ENCODE measurements at regions not wholly inside any gene's neighbourhood (a gene's known extent, or its start where the extent isn't known, plus 50 kb on each side); places are given as distances from the start of the nearest gene placed in this dataset.

- DNase-seq = no peak
These were observed 223.1 kb upstream of the EOMES start for GRCh38 chr3:27945229-27945628.

- no peak for DNase-seq
These were observed 238.0 kb upstream of the EOMES start for GRCh38 chr3:27960133-27960532.

- DNase-seq = no peak
These were observed 241.4 kb upstream of the EOMES start for GRCh38 chr3:27963519-27963918.

- no peak for DNase-seq
These were observed 249.5 kb upstream of the EOMES start for GRCh38 chr3:27971600-27971999.

- DNase-seq = no peak
These were observed 254.8 kb upstream of the EOMES start for GRCh38 chr3:27976933-27977332.

- DNase-seq = no peak
These were observed 256.3 kb upstream of the EOMES start for GRCh38 chr3:27978440-27978839.

GRCh38 chr3:27985369-27986035 is 255.9 kb upstream of the CMC1 start:
- DNase-seq = no peak

GRCh38 chr3:27986234-27986879 is 255.1 kb upstream of the CMC1 start:
- DNase-seq = no peak

- no peak for DNase-seq
These were observed 251.1 kb upstream of the CMC1 start for GRCh38 chr3:27990324-27990723.

- no peak for DNase-seq
These were observed 250.6 kb upstream of the CMC1 start for GRCh38 chr3:27990837-27991236.

GRCh38 chr3:27993051-27993450 is 248.4 kb upstream of the CMC1 start:
- DNase-seq = no peak

- DNase-seq = no peak
These were observed 240.8 kb upstream of the CMC1 start for GRCh38 chr3:28000608-28001007.

- DNase-seq = no peak
These were observed 233.2 kb upstream of the CMC1 start for GRCh38 chr3:28008235-28008634.

- DNase-seq = no peak
These were observed 228.6 kb upstream of the CMC1 start for GRCh38 chr3:28012830-28013229.

GRCh38 chr3:28013864-28014473 is 227.4 kb upstream of the CMC1 start:
- no peak for DNase-seq

GRCh38 chr3:28018925-28019718 is 222.3 kb upstream of the CMC1 start:
- no peak for DNase-seq

- DNase-seq = no peak
These were observed 221.7 kb upstream of the CMC1 start for GRCh38 chr3:28019740-28020139.

- DNase-seq = no peak
These were observed 218.5 kb upstream of the CMC1 start for GRCh38 chr3:28022916-28023315.

GRCh38 chr3:28028554-28028953 is 212.9 kb upstream of the CMC1 start:
- DNase-seq = no peak

- DNase-seq = no peak
These were observed 208.2 kb upstream of the CMC1 start for GRCh38 chr3:28033059-28033784.

- no peak for DNase-seq
These were observed 204.5 kb upstream of the CMC1 start for GRCh38 chr3:28036599-28037575.

- no peak for DNase-seq
These were observed 202.2 kb upstream of the CMC1 start for GRCh38 chr3:28039234-28039633.

All from SW 1271 (cell line).